ENCODE measurements at regions not wholly inside any gene's neighbourhood (a gene's known extent, or its start where the extent isn't known, plus 50 kb on each side); places are given as distances from the start of the nearest gene placed in this dataset.

DNA sequence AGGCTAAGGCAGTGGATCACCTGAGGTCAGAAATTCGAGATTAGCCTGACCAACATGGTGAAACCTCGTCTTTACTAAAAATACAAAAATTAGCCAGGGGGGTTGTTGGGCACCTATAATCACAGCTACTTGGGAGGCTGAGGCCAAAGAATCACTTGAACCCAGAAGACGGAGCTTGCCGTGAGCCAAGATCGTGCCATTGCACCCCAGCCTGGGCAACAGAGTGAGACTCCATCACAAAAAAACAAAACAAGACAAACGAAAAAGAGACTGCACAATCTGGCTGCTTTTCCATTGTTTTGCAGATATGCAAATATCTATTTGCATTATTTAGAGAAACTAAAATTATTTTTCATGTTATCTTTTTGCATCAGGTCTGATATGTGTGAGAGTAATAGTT, 83.6 kb downstream of the ZNF486 start:
- DNase-seq (no peak), ATAC-seq (ENCODE audit: insufficient read depth, low read depth) (no peak)
- Histone ChIP-seq H3K4me1 (ENCODE audit: insufficient read depth, low read length) (no peaks in the 10 kb centered on the region), H3K27me3 (ENCODE audit: insufficient read depth, low read length, poor library complexity) (no peaks in the 10 kb centered on the region), H3K4me2 (ENCODE audit: insufficient read depth, low read length) (no peak overlapping the region), H3K36me3 (ENCODE audit: insufficient read depth, low read length) (no peaks in the 10 kb centered on the region), H4K20me1 (ENCODE audit: insufficient read depth, low read length) (no peaks in the 10 kb centered on the region), H3K9ac (ENCODE audit: low read depth, low read length) (no peak overlapping the region), H3K9me3 (ENCODE audit: insufficient read depth, low read length, severe bottlenecking) (no peaks in the 10 kb centered on the region), H3K27ac (ENCODE audit: low read length) (no peak overlapping the region), H2AFZ (ENCODE audit: low read depth, low read length) (no peak overlapping the region), H3K79me2 (ENCODE audit: insufficient read depth, low read length) (no peaks in the 10 kb centered on the region), H3K4me3 (ENCODE audit: low read depth in 1 of 2, low read length in 2 of 2) (no peak overlapping the region)
- TF ChIP-seq CTCF (IDR thresholded peaks at IDR 0.05; ENCODE audit: borderline replicate concordance, extremely low read depth, low read length, poor library complexity, severe bottlenecking) (no peak), EZH2 (IDR thresholded peaks at IDR 0.05; ENCODE audit: borderline replicate concordance, low read depth, low read length, severe bottlenecking) (no peak)

- H3K27ac ChIP-seq (ENCODE audit: low read length) = no peak overlapping the region
- no peak overlapping the region for H3K4me2 ChIP-seq (ENCODE audit: insufficient read depth, low read length)
- H3K36me3 ChIP-seq (ENCODE audit: insufficient read depth, low read length) = no peaks in the 10 kb centered on the region
- no peak for TF ChIP-seq CTCF (IDR thresholded peaks at IDR 0.05; ENCODE audit: borderline replicate concordance, extremely low read depth, low read length, poor library complexity, severe bottlenecking)
- TF ChIP-seq EZH2 (IDR thresholded peaks at IDR 0.05; ENCODE audit: borderline replicate concordance, low read depth, low read length, severe bottlenecking) = no peak
- no peaks in the 10 kb centered on the region for H3K79me2 ChIP-seq (ENCODE audit: insufficient read depth, low read length)
- no peak overlapping the region for H3K9ac ChIP-seq (ENCODE audit: low read depth, low read length)
- no peaks in the 10 kb centered on the region for H4K20me1 ChIP-seq (ENCODE audit: insufficient read depth, low read length)
- no peak overlapping the region for H2AFZ ChIP-seq (ENCODE audit: low read depth, low read length)
- ATAC-seq (ENCODE audit: insufficient read depth, low read depth) (no peak), DNase-seq (no peak)
- H3K4me3 ChIP-seq (ENCODE audit: low read depth in 1 of 2, low read length in 2 of 2) = no peak overlapping the region
- no peaks in the 10 kb centered on the region for H3K9me3 ChIP-seq (ENCODE audit: insufficient read depth, low read length, severe bottlenecking)
- no peaks in the 10 kb centered on the region for H3K27me3 ChIP-seq (ENCODE audit: insufficient read depth, low read length, poor library complexity)
- no peaks in the 10 kb centered on the region for H3K4me1 ChIP-seq (ENCODE audit: insufficient read depth, low read length)
Observed at GRCh38 chr19:20250121-20250520, 83.1 kb downstream of the ZNF486 start.

Data from DND-41 (cell line).